A549 (cell line): ENCODE measurements at regions not wholly inside any gene's neighbourhood (a gene's known extent, or its start where the extent isn't known, plus 50 kb on each side); places are given as distances from the start of the nearest gene placed in this dataset.

Experiments used
- CBX2 ChIP-seq: fragments of 200-600 bp; sonication (generic); IDR thresholded peaks from 2 replicates; pipeline ENCODE4 v1.6.1; 2016; ENCODE audit warnings: low read depth, mild to moderate bottlenecking, borderline replicate concordance
- CHD4 ChIP-seq: fragments of 200-600 bp; sonication (generic); IDR thresholded peaks from 2 replicates; pipeline ENCODE4 v1.6.1; 2016; ENCODE audit warnings: antibody characterized with exemption, mild to moderate bottlenecking, borderline replicate concordance
- EP300 ChIP-seq, 2 experiments: fragments of >200 bp; sonication (Bioruptor Twin); formaldehyde crosslinking; IDR thresholded peaks; 2 replicates in 1 of 2; 3 replicates in 1 of 2; pipeline ENCODE4 v1.6.1; 2016 to 2017
- HDAC2 ChIP-seq: fragments of 200-600 bp; sonication (generic); IDR thresholded peaks from 2 replicates; pipeline ENCODE4 v1.6.1; 2016
- MAZ ChIP-seq: fragments of 150-350 bp; IDR thresholded peaks from 2 replicates; pipeline ENCODE4 v1.6.1; 2014; ENCODE audit warnings: antibody characterized with exemption, low read depth, low read length, borderline replicate concordance
- MYC ChIP-seq: IDR thresholded peaks from 2 replicates; pipeline ENCODE4 v1.6.1; 2012; ENCODE audit warnings: mild to moderate bottlenecking, inconsistent platforms, low read length, improper control_type of control experiment, borderline replicate concordance
- NR3C1 ChIP-seq: fragments of >200 bp; sonication (Bioruptor Twin); formaldehyde crosslinking; IDR thresholded peaks from 3 replicates; pipeline ENCODE4 v1.6.1; 2017
- POLR2A ChIP-seq: IDR thresholded peaks from 2 replicates; pipeline ENCODE4 v1.6.1; 2012; ENCODE audit warnings: mild to moderate bottlenecking, low read length
- RFX5 ChIP-seq: fragments of 450-650 bp; IDR thresholded peaks from 2 replicates; pipeline ENCODE4 v1.7.1; 2014; ENCODE audit warnings: antibody characterized with exemption, mild to moderate bottlenecking, moderate library complexity
- SREBF2 ChIP-seq: fragments of 450-650 bp; IDR thresholded peaks from 2 replicates; pipeline ENCODE4 v1.6.1; 2014; ENCODE audit warnings: mild to moderate bottlenecking, moderate library complexity
- TF ChIP-seq, protein P1 (sequence below): fragments of >200 bp; sonication (Bioruptor Twin); formaldehyde crosslinking; IDR thresholded peaks from 3 replicates; pipeline ENCODE4 v1.5.1; 2016
- TF ChIP-seq, protein P2 (sequence below): fragments of 200-600 bp; sonication (generic); IDR thresholded peaks from 2 replicates; pipeline ENCODE4 v1.6.1; 2016; ENCODE audit warnings: antibody characterized with exemption, mild to moderate bottlenecking, moderate library complexity
- TF ChIP-seq, protein P3 (sequence below): fragments of 250-450 bp; sonication (Bioruptor Pico); IDR thresholded peaks from 2 replicates; pipeline ENCODE4 v1.5.0; 2021; ENCODE audit warnings: mild to moderate bottlenecking, moderate library complexity, borderline replicate concordance
- TF ChIP-seq, protein P4 (sequence below): fragments of >200 bp; sonication (Bioruptor Twin); formaldehyde crosslinking; IDR thresholded peaks from 3 replicates; pipeline ENCODE4 v1.6.1; 2016

DNA sequence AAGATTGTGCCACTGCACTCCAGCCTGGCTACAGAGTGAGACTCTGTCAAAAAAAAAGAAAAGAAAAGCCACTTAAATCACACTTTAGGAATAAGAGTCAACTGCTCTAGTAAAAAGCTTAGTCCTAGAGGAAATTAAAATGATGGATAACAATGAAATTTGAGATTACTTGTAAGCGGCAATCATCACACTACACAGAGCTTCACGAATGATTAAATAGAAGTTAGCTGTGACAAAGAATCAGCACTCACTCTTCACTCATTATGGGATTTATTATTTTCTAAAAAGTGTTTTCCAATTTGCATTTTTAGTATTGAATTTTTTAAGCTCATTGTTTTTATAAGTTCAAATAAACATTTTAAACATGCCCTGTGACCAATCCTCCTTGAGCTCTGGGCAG lies 718.0 kb downstream of the UTRN start:
- TF ChIP-seq MYC (no peak), NR3C1 (no peak), POLR2A (no peak), MAZ (no peak), CHD4 (no peak), CBX2 (no peak), RFX5 (no peak), SREBF2 (no peak), EP300 (IDR thresholded peaks at IDR 0.05) (no peak), HDAC2 (no peak)
- TF ChIP-seq, protein P1, sequence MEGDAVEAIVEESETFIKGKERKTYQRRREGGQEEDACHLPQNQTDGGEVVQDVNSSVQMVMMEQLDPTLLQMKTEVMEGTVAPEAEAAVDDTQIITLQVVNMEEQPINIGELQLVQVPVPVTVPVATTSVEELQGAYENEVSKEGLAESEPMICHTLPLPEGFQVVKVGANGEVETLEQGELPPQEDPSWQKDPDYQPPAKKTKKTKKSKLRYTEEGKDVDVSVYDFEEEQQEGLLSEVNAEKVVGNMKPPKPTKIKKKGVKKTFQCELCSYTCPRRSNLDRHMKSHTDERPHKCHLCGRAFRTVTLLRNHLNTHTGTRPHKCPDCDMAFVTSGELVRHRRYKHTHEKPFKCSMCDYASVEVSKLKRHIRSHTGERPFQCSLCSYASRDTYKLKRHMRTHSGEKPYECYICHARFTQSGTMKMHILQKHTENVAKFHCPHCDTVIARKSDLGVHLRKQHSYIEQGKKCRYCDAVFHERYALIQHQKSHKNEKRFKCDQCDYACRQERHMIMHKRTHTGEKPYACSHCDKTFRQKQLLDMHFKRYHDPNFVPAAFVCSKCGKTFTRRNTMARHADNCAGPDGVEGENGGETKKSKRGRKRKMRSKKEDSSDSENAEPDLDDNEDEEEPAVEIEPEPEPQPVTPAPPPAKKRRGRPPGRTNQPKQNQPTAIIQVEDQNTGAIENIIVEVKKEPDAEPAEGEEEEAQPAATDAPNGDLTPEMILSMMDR = no peak
- TF ChIP-seq, protein P2, sequence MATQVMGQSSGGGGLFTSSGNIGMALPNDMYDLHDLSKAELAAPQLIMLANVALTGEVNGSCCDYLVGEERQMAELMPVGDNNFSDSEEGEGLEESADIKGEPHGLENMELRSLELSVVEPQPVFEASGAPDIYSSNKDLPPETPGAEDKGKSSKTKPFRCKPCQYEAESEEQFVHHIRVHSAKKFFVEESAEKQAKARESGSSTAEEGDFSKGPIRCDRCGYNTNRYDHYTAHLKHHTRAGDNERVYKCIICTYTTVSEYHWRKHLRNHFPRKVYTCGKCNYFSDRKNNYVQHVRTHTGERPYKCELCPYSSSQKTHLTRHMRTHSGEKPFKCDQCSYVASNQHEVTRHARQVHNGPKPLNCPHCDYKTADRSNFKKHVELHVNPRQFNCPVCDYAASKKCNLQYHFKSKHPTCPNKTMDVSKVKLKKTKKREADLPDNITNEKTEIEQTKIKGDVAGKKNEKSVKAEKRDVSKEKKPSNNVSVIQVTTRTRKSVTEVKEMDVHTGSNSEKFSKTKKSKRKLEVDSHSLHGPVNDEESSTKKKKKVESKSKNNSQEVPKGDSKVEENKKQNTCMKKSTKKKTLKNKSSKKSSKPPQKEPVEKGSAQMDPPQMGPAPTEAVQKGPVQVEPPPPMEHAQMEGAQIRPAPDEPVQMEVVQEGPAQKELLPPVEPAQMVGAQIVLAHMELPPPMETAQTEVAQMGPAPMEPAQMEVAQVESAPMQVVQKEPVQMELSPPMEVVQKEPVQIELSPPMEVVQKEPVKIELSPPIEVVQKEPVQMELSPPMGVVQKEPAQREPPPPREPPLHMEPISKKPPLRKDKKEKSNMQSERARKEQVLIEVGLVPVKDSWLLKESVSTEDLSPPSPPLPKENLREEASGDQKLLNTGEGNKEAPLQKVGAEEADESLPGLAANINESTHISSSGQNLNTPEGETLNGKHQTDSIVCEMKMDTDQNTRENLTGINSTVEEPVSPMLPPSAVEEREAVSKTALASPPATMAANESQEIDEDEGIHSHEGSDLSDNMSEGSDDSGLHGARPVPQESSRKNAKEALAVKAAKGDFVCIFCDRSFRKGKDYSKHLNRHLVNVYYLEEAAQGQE = no peak
- TF ChIP-seq, protein P3, sequence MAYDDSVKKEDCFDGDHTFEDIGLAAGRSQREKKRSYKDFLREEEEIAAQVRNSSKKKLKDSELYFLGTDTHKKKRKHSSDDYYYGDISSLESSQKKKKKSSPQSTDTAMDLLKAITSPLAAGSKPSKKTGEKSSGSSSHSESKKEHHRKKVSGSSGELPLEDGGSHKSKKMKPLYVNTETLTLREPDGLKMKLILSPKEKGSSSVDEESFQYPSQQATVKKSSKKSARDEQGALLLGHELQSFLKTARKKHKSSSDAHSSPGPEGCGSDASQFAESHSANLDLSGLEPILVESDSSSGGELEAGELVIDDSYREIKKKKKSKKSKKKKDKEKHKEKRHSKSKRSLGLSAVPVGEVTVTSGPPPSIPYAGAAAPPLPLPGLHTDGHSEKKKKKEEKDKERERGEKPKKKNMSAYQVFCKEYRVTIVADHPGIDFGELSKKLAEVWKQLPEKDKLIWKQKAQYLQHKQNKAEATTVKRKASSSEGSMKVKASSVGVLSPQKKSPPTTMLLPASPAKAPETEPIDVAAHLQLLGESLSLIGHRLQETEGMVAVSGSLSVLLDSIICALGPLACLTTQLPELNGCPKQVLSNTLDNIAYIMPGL = no peak
- TF ChIP-seq, protein P4, sequence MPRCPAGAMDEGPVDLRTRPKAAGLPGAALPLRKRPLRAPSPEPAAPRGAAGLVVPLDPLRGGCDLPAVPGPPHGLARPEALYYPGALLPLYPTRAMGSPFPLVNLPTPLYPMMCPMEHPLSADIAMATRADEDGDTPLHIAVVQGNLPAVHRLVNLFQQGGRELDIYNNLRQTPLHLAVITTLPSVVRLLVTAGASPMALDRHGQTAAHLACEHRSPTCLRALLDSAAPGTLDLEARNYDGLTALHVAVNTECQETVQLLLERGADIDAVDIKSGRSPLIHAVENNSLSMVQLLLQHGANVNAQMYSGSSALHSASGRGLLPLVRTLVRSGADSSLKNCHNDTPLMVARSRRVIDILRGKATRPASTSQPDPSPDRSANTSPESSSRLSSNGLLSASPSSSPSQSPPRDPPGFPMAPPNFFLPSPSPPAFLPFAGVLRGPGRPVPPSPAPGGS = no peak
